ENCODE measurements at regions not wholly inside any gene's neighbourhood (a gene's known extent, or its start where the extent isn't known, plus 50 kb on each side); places are given as distances from the start of the nearest gene placed in this dataset.

DNA sequence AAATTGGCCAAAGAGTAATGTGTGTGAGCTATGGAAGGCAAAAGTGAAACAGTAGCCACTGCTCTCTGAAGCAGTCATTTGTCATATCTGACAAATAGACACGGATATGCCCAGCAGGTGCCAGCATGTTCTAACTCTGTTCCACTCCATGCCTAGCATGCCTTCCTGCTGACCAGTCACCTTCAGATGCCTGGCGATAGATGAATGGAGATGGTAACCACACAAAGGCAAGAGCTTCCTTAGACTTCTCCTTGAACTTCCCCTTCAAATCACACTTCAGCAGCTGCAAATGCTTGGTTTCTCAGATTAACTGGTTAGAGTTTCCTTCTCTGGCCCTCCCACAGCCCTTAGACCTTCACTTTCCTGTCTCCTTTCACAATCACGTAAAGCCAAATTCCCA, 429.9 kb downstream of the DAD1 start:
- TF ChIP-seq, protein P1, sequence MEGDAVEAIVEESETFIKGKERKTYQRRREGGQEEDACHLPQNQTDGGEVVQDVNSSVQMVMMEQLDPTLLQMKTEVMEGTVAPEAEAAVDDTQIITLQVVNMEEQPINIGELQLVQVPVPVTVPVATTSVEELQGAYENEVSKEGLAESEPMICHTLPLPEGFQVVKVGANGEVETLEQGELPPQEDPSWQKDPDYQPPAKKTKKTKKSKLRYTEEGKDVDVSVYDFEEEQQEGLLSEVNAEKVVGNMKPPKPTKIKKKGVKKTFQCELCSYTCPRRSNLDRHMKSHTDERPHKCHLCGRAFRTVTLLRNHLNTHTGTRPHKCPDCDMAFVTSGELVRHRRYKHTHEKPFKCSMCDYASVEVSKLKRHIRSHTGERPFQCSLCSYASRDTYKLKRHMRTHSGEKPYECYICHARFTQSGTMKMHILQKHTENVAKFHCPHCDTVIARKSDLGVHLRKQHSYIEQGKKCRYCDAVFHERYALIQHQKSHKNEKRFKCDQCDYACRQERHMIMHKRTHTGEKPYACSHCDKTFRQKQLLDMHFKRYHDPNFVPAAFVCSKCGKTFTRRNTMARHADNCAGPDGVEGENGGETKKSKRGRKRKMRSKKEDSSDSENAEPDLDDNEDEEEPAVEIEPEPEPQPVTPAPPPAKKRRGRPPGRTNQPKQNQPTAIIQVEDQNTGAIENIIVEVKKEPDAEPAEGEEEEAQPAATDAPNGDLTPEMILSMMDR (IDR thresholded peaks at IDR 0.05): no peak
- TF ChIP-seq POLR2A (IDR thresholded peaks at IDR 0.05): no peak
- no peak for TF ChIP-seq POLR2AphosphoS5 (IDR thresholded peaks at IDR 0.05)
